ENCODE measurements at regions not wholly inside any gene's neighbourhood (a gene's known extent, or its start where the extent isn't known, plus 50 kb on each side); places are given as distances from the start of the nearest gene placed in this dataset.

GRCh38 chr2:39954346-39954745 lies 175.3 kb upstream of the THUMPD2 start:
- TF ChIP-seq CTCF (IDR thresholded peaks at IDR 0.05) = no peak
- no peak for TF ChIP-seq POLR2A (IDR thresholded peaks at IDR 0.05)
- H3K9me3 ChIP-seq = no peaks in the 10 kb centered on the region
- DNase-seq = no peak
- intact Hi-C loops (cut with DNase I) = no loop called here
- no peaks in the 10 kb centered on the region for H3K27me3 ChIP-seq
- no peaks in the 10 kb centered on the region for H3K4me1 ChIP-seq
- no peak overlapping the region for H3K4me3 ChIP-seq
- H3K36me3 ChIP-seq = no peaks in the 10 kb centered on the region
- no peak overlapping the region for H3K27ac ChIP-seq

- TF ChIP-seq POLR2A (IDR thresholded peaks at IDR 0.05) (no peak), CTCF (IDR thresholded peaks at IDR 0.05) (no peak)
- WGBS, 2 donors = 68 to 72% methylated on average over 1 of the region's 1 CpG
- Histone ChIP-seq H3K36me3 (no peaks in the 10 kb centered on the region), H3K27me3 (no peaks in the 10 kb centered on the region), H3K4me3 (no peak overlapping the region), H3K27ac (no peak overlapping the region), H3K4me1 (no peaks in the 10 kb centered on the region), H3K9me3 (no peaks in the 10 kb centered on the region)
- intact Hi-C loops (cut with DNase I) = no loop called here
- no peak for DNase-seq
Observed at GRCh38 chr2:39949131-39949530, 170.1 kb upstream of the THUMPD2 start.

- H3K4me3 ChIP-seq = no peak overlapping the region
- TF ChIP-seq CTCF (IDR thresholded peaks at IDR 0.05) = no peak
- no peak for TF ChIP-seq POLR2A (IDR thresholded peaks at IDR 0.05)
- H3K4me1 ChIP-seq = no peaks in the 10 kb centered on the region
- no peak overlapping the region for H3K27ac ChIP-seq
- no peaks in the 10 kb centered on the region for H3K27me3 ChIP-seq
- intact Hi-C loops (cut with DNase I) = no loop called here
- no peak for DNase-seq
- H3K36me3 ChIP-seq = no peaks in the 10 kb centered on the region
- no peaks in the 10 kb centered on the region for H3K9me3 ChIP-seq
- WGBS, 2 donors = 33 to 56% methylated on average over 1 of the region's 1 CpG
Observed at GRCh38 chr2:39948016-39948719, 169.1 kb upstream of the THUMPD2 start.

GRCh38 chr2:39947294-39948015 lies 168.4 kb upstream of the THUMPD2 start:
- intact Hi-C loops (cut with DNase I) = no loop called here
- Histone ChIP-seq H3K4me1 (no peaks in the 10 kb centered on the region), H3K4me3 (no peak overlapping the region), H3K27me3 (no peaks in the 10 kb centered on the region), H3K36me3 (no peaks in the 10 kb centered on the region), H3K9me3 (no peaks in the 10 kb centered on the region), H3K27ac (no peak overlapping the region)
- WGBS, 2 donors = 88 to 92% methylated on average over 2 of the region's 2 CpGs
- no peak for DNase-seq
- TF ChIP-seq POLR2A (IDR thresholded peaks at IDR 0.05) (no peak), CTCF (IDR thresholded peaks at IDR 0.05) (no peak)

GRCh38 chr2:39942950-39943349 lies 163.9 kb upstream of the THUMPD2 start:
- DNase-seq = no peak
- no peak overlapping the region for H3K27ac ChIP-seq
- 21 to 38% methylated on average over 1 of the region's 1 CpG for WGBS, 2 donors
- no peaks in the 10 kb centered on the region for H3K36me3 ChIP-seq
- intact Hi-C loops (cut with DNase I) = no loop called here
- H3K4me3 ChIP-seq = no peak overlapping the region
- H3K9me3 ChIP-seq = no peaks in the 10 kb centered on the region
- H3K27me3 ChIP-seq = no peaks in the 10 kb centered on the region
- TF ChIP-seq POLR2A (IDR thresholded peaks at IDR 0.05) (no peak), CTCF (IDR thresholded peaks at IDR 0.05) (no peak)
- no peaks in the 10 kb centered on the region for H3K4me1 ChIP-seq
